ENCODE measurements at regions not wholly inside any gene's neighbourhood (a gene's known extent, or its start where the extent isn't known, plus 50 kb on each side); places are given as distances from the start of the nearest gene placed in this dataset.

GRCh38 chr5:103375350-103375749 lies 116.8 kb downstream of the MACIR start:
- no peak overlapping the region for H3K9ac ChIP-seq (replicated peaks in 1 of 4; ENCODE audit: extremely low read depth in 1 of 4, low read depth in 3 of 4, low read length in 3 of 4)
- H3K27ac ChIP-seq (ENCODE audit: low read depth, low read length): no peak overlapping the region
- no peak for FAIRE-seq
- H3K79me1 ChIP-seq (ENCODE audit: low read depth, low read length): no peaks in the 10 kb centered on the region
- H2AK5ac ChIP-seq (ENCODE audit: low read depth, low read length): no peak overlapping the region
- no peak overlapping the region for H3K4ac ChIP-seq (replicated peaks; ENCODE audit: insufficient read length, low read depth, low read length)
- ChIA-PET POLR2A (ENCODE audit: partially characterized antibody) (no interaction called here), CTCF (ENCODE audit: partially characterized antibody) (interaction anchor here (0.7 to 2.0 kb wide), 6 partner anchors 10 to 152 kb away, joined by 3 to 7 read pairs (median 4); partner anchors contain the start of gene MACIR)
- H3K23me2 ChIP-seq (ENCODE audit: low read depth, low read length): no peaks in the 10 kb centered on the region; the same call in 1 of the 2 replicates
- H3K4me2 ChIP-seq (ENCODE audit: insufficient read depth in 1 of 2, low read depth in 2 of 2, low read length in 2 of 2): no peak overlapping the region
- H3K4me1 ChIP-seq (replicated peaks in 1 of 4; ENCODE audit: control insufficient read depth in 3 of 4, insufficient read depth in 4 of 4, low read length in 3 of 4): peaks cover 0 to 7% (median 0%) of the 10 kb centered on the region in 4 experiments; a peak in 4 of 7 replicates
- H3K27me3 ChIP-seq (replicated peaks in 1 of 4; ENCODE audit: control insufficient read depth in 3 of 4, extremely low read depth in 1 of 4, insufficient read depth in 3 of 4, low read length in 3 of 4): no peaks in the 10 kb centered on the region; a peak in 1 of 7 replicates
- no peak overlapping the region for H3K4me3 ChIP-seq (ENCODE audit: extremely low read depth in 1 of 4, insufficient read depth in 2 of 4, low read depth in 3 of 4, low read length in 4 of 4)
- H4K91ac ChIP-seq (replicated peaks; ENCODE audit: insufficient read length, low read length): no peak overlapping the region
- H4K20me1 ChIP-seq (replicated peaks in 1 of 2; ENCODE audit: control insufficient read depth in 1 of 2, insufficient read depth in 2 of 2, low read length in 2 of 2): no peaks in the 10 kb centered on the region
- no peaks in the 10 kb centered on the region for H3K9me3 ChIP-seq (ENCODE audit: insufficient read depth in 2 of 2, low read depth in 1 of 2, low read length in 1 of 2)
- DNase-seq (ENCODE audit: low read depth in 1 of 2, low spot score in 2 of 2): no peak
- no peaks in the 10 kb centered on the region for H3K36me3 ChIP-seq (ENCODE audit: control insufficient read depth in 2 of 4, insufficient read depth in 4 of 4, low read length in 3 of 4)
- no peak overlapping the region for H2BK15ac ChIP-seq (ENCODE audit: low read length)
- no peak overlapping the region for H2AFZ ChIP-seq (ENCODE audit: low read length)
- no peak overlapping the region for H2BK5ac ChIP-seq (ENCODE audit: low read depth, low read length)
- H3K14ac ChIP-seq (ENCODE audit: insufficient read length): no peak overlapping the region
- no peak overlapping the region for H4K5ac ChIP-seq (ENCODE audit: insufficient read length, low read depth, low read length)
- H3K56ac ChIP-seq (replicated peaks; ENCODE audit: insufficient read length, low read depth, low read length): no peak overlapping the region
- H3K79me2 ChIP-seq (ENCODE audit: control insufficient read depth in 1 of 2, insufficient read depth in 2 of 2, low read length in 2 of 2): no peaks in the 10 kb centered on the region
- H2BK120ac ChIP-seq (replicated peaks; ENCODE audit: low read depth, low read length): no peak overlapping the region
- H4K8ac ChIP-seq (ENCODE audit: extremely low read depth, insufficient read depth, low read length): no peak overlapping the region
- H3K23ac ChIP-seq (ENCODE audit: insufficient read length): no peak overlapping the region
- no peak for TF ChIP-seq NRF1 (IDR thresholded peaks at IDR 0.05; ENCODE audit: low read depth, low read length)
- TF ChIP-seq CTCF (IDR thresholded peaks at IDR 0.05; ENCODE audit: control extremely low read depth in 1 of 3, insufficient read depth in 1 of 3, low read depth in 1 of 3, low read length in 3 of 3): peak in 1 of 3 experiments; percentile 20; a peak in 1 of 4 replicates
- TF ChIP-seq TBP (IDR thresholded peaks at IDR 0.05; ENCODE audit: low read depth, low read length): no peak
- TF ChIP-seq, protein P1, sequence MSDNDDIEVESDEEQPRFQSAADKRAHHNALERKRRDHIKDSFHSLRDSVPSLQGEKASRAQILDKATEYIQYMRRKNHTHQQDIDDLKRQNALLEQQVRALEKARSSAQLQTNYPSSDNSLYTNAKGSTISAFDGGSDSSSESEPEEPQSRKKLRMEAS (IDR thresholded peaks at IDR 0.05): no peak
- WGBS, 2 experiments (ENCODE audit: extremely low coverage in 1 of 2, insufficient coverage in 1 of 2, insufficient read length in 1 of 2, insufficient replicate concordance in 2 of 2, low coverage in 1 of 2, low lambda C conversion rate in 2 of 2, missing lambda C conversion rate in 1 of 2): 79% methylated on average over 1 of the region's 1 CpG; no CpG with 5 or more reads in 1 of the 2 experiments
- H2BK12ac ChIP-seq (ENCODE audit: low read depth, low read length): no peak overlapping the region
- no peak overlapping the region for H2BK20ac ChIP-seq (ENCODE audit: low read length)
- H3K18ac ChIP-seq (ENCODE audit: extremely low read depth, low read length): no peak overlapping the region
